ENCODE measurements at regions not wholly inside any gene's neighbourhood (a gene's known extent, or its start where the extent isn't known, plus 50 kb on each side); places are given as distances from the start of the nearest gene placed in this dataset.
"Not testable (repeated sequence)": the region's sequence is repeated elsewhere in the genome, so short reads cannot be mapped to it uniquely, and the experiment has no call there.

- H3K27ac ChIP-seq, result no peak overlapping the region
- no peak for TF ChIP-seq CTCF (IDR thresholded peaks at IDR 0.05)
- TF ChIP-seq ZFX (IDR thresholded peaks at IDR 0.05; ENCODE audit: borderline replicate concordance), result no peak
Observed at GRCh38 chr1:208985231-208985630, 598.3 kb upstream of the CAMK1G start.

GRCh38 chr1:208988811-208989222 lies 594.7 kb upstream of the CAMK1G start:
- TF ChIP-seq CTCF (IDR thresholded peaks at IDR 0.05), result no peak
- TF ChIP-seq ZFX (IDR thresholded peaks at IDR 0.05; ENCODE audit: borderline replicate concordance), result no peak
- H3K27ac ChIP-seq, result no peak overlapping the region

GRCh38 chr1:208990456-208990855 lies 593.1 kb upstream of the CAMK1G start:
- no peak overlapping the region for H3K27ac ChIP-seq
- TF ChIP-seq ZFX (IDR thresholded peaks at IDR 0.05; ENCODE audit: borderline replicate concordance), result no peak
- TF ChIP-seq CTCF (IDR thresholded peaks at IDR 0.05), result no peak

GRCh38 chr1:208997053-208997452 lies 586.5 kb upstream of the CAMK1G start:
- not testable (repeated sequence) for H3K27ac ChIP-seq

GRCh38 chr1:208997726-208998312 lies 585.7 kb upstream of the CAMK1G start:
- TF ChIP-seq ZFX (IDR thresholded peaks at IDR 0.05; ENCODE audit: borderline replicate concordance) (no peak), CTCF (IDR thresholded peaks at IDR 0.05) (peak; percentile 50)
- H3K27ac ChIP-seq, result no peak overlapping the region

- TF ChIP-seq CTCF (IDR thresholded peaks at IDR 0.05) (no peak), ZFX (IDR thresholded peaks at IDR 0.05; ENCODE audit: borderline replicate concordance) (no peak)
Observed at GRCh38 chr1:209008586-209008985, 574.9 kb upstream of the CAMK1G start.

GRCh38 chr1:209010475-209011230 lies 572.9 kb upstream of the CAMK1G start:
- TF ChIP-seq CTCF (IDR thresholded peaks at IDR 0.05), result no peak
- TF ChIP-seq ZFX (IDR thresholded peaks at IDR 0.05; ENCODE audit: borderline replicate concordance), result no peak
- H3K27ac ChIP-seq, result no peak overlapping the region

More at GRCh38 chr1:209008586-209008985, 574.9 kb upstream of the CAMK1G start:
- H3K27ac ChIP-seq, result no peak overlapping the region
